NCI-H2196 treated with DMSO at 0.1 percent for 48 hours (cell line): ENCODE measurements at regions not wholly inside any gene's neighbourhood (a gene's known extent, or its start where the extent isn't known, plus 50 kb on each side); places are given as distances from the start of the nearest gene placed in this dataset.
"Not testable (repeated sequence)": the region's sequence is repeated elsewhere in the genome, so short reads cannot be mapped to it uniquely, and the experiment has no call there.

Source experiments
- DNase-seq: peaks from one replicate; lab custom pipeline; 2025; ENCODE audit not compliant: unreplicated experiment; lab: John Stamatoyannopoulos, UW

- DNase-seq: peak; percentile 13
Measured at GRCh38 chr4:184282251-184282713, 64.6 kb upstream of the ENPP6 start.

GRCh38 chr4:184281231-184282139, 63.8 kb upstream of the ENPP6 start:
- DNase-seq: no peak

DNA sequence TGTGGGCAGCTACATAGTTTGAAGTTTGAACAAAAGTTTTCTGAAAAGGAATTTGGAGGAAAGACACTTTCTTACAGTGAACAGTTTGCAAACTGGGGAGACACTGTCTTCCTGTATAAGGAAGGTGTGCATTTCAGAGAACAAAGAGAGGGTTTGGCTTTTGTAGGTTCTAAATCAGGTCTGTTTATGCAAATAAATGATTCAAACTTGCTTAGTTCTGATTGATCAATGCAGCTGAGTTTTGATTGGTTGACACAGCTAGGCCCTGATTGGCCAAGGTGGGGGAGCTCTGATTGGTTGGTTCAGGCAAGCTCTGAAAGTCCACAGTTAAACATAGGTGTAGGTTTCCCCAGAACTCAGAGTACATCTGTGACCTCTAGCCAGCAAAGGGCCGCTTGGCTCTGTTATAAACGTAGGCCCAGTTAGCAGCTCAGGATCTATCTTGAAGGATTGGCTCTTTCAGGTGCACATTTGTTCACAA, 63.0 kb upstream of the ENPP6 start:
- no peak for DNase-seq

DNA sequence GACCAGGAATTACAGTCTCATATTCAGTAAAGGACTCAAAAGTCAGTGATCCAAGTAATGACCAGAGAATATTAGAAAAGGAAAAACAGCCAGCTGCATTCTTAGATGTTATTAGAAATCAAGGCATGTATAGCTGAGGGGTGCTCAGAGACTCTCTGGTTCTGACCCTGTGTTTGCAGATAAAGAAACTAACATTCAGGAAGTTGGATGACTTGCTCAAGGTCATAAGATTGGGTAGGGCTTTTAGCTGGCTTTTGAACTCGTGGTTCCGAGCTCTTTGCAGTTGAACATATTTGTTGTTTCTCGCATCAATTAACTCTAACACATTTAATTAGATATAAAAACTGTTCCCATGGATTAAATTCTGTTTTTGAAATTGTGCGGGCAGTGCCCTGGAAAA, 62.5 kb upstream of the ENPP6 start:
- no peak for DNase-seq

GRCh38 chr4:184279496-184280061, 61.9 kb upstream of the ENPP6 start:
- DNase-seq: no peak

- DNase-seq: not testable (repeated sequence)
Measured at GRCh38 chr4:184277769-184278168, 60.1 kb upstream of the ENPP6 start.

DNA sequence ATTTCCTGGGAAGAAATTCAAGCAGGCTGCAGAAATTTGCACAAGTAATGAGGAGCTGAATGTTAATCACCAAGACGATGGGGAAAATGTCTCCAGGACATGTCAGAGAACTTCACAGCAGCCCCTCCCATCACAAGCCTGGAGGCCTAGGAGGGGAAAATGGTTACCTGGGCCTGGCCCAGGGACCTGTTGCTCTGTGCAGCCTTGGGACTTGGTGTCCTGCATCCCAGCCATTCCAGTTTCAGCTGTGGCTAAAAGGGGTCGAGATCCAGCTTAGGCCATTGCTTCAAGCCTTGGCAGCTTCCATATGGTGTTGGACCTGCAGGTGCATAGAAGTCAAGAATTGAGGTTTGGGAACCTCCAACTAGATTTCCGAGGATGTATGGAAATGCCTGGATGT, 59.3 kb upstream of the ENPP6 start:
- DNase-seq: not testable (repeated sequence)

- DNase-seq: not testable (repeated sequence)
Measured at GRCh38 chr4:184276346-184276745, 58.7 kb upstream of the ENPP6 start.

DNA sequence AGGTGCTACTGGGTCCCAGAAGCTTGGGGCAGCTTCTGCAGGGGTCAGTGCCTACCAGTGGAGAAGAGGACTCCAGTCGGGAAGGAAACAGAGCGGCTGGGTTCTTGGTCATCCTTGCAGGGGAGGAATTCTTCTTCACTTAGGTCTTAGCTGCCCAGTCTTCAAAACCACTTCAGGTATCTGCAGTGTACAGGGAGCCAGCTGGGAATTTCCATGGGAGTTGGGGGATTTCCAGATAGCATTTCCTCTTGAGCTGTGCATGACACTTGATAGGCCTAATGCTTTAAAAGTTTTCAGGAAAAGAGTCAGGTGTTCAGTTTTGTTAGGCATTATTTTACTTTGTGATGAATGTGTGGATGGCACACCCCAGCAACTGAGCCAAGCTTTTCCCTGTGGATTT, 58.1 kb upstream of the ENPP6 start:
- DNase-seq: no peak

DNA sequence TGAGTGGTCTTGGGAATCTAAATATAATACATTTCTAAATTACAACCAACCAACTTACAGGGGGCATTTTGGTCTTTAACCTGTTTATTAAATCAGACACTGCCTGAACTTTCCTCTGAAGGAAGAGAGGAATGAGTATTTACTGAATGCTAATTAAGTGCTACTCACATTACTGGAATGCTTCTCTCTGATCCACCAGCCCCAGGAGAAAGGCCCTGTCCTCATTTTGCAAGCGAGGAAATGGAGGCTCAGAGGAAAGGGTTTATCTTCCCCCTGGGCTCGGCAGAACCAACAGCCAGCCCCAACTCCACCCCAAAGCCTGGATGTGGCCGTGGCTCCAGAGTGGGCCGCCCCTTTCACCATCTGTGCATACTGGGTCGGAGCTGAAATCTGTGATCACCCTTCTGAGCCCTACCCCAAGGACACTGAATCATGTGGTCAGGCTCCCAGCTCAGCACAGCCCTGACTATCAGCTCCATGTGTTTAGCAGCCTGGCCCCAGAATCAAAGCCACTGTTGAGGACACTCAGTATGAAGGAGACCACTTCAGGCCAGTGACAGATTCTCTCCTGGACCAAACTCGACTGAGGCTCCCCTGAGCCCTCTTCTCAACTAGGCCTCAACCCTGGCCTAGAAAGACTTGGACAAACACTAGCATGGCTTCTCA, 56.7 kb upstream of the ENPP6 start:
- no peak for DNase-seq

DNA sequence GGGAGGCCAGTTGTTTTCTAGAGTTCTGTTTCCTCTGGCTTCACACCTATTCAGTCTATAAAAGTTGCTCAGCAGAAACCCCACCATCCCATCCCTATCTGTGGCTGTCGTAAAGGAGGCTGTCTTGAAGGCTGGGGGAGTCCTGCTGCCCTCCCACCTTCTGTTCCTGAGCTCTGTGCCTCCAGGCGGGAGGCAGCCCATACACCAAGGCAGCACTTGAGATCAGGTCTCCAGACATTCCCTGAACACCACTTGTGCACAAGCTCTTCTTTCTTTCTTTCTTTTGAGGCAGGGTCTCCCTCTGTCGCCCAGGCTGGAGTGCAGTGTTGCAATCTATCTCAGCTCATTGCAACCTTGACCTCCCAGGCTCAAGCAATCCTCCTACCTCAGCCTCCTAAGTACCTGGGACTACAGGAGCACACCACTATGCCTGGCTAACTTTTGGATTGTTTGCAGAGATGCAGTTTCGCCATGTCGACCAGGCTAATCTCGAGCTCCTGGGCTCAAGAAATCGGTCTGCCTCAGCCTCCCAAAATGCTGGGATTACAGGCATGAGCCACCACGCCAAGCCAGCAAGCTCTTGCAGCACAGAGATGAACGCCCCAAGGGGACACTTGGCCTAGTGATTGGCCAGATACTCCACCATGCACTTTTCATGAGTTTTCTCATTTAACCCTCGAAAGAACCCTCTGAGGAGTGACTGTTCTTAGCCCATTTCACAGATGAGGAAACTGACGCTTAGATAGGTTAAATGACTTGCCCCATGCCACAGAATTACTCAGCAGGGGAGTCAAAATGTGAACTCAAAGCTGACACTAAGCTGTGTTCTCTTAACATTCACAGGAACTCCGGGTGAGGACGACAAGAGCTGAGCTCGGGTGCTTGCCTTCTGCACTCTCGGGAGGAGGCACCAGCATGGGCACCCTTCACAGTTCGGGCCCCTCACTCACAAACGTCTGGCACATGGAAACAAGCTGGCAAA, 55.8 kb upstream of the ENPP6 start:
- no peak for DNase-seq

- DNase-seq: no peak
Measured at GRCh38 chr4:184270808-184271413, 53.2 kb upstream of the ENPP6 start.

- DNase-seq: no peak
Measured at GRCh38 chr4:184269879-184270430, 52.3 kb upstream of the ENPP6 start.

DNA sequence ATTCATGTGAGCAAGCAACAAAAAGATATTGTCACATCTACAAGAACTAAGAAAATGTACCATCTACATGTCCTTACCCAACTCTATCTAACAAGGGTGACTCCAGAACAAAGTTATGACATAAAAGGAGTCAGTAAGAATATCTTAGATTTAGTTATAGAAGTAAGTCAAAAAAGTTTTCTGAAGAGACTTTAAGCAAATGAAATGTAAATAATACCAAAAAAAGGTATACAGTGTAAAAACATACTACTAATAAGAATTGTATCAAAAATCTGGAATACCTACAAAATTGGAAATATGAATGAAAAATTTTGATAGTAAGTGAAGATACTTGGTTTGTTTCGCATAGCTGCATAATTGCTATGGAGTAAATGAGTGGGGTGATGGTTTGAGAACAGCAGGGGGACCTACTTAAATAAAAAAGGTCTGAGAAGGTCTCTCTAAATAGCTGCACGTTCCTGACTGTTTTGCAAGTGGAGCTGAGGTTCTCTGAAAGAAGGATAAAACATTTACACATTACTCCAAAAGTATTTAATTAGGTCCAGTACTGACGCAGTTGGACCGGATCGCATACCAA, 51.0 kb upstream of the ENPP6 start:
- DNase-seq: no peak

DNA sequence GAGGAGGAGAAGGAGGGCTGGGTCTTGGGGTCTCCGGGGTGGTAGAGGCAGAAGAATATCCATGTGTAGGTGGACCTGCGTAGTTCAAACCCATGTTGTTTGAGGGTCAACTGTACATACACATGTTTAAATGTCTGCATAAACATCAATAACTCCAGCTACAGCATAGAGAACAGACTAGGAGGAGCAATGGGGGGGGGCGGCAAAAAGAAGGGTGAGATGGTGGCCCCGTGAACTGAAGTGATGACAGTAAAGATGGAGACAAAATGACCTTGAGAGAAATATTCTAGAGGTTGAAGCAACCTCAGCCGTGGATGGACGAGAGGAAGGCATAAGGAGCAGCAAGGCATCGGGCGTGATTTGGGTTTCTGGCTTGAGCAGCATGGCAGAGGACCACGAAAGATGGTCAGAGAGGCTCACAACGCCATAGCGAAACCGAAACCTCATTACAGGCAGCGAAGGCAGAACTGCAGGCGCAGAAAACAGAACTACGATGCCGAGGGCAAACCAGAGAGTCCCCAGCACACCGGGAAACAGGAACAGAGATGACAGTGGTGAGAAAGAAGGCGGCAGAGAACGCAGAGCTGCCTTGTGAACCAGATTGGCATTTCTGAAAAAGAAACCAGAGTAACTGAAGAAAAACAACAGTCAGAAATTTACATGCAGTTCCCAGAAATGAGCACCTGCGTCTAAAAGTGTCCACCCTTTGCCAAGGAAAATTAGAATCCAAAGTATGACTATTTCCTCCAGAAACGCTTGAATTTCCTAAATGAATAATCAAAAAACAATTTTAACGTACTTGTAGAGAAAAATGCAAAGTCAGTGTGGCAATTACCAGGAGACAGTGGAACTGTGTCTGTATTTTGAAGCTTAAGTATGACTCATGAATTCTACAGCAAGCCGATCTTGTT, 50.3 kb upstream of the ENPP6 start:
- peak; percentile 41 for DNase-seq
